Gastroesophageal sphincter (tissue), 3 donors: ENCODE measurements at regions not wholly inside any gene's neighbourhood (a gene's known extent, or its start where the extent isn't known, plus 50 kb on each side); places are given as distances from the start of the nearest gene placed in this dataset.

ENCODE experiments used
- EP300 ChIP-seq: sonication (generic); formaldehyde crosslinking; IDR thresholded peaks from one replicate; pipeline ENCODE4 v1.6.1; 2017; ENCODE audit warnings: antibody characterized with exemption, mild to moderate bottlenecking
- POLR2A ChIP-seq, 2 donors: fragments of 450-650 bp; IDR thresholded peaks; one replicate each; pipeline ENCODE4 v1.6.1; 2017; ENCODE audit warnings: antibody characterized with exemption in 2 of 2, mild to moderate bottlenecking in 2 of 2, moderate library complexity in 1 of 2
- TF ChIP-seq, protein P1 (sequence below), 4 experiments: fragments of 200-600 bp in 2 of 4; fragments of 450-650 bp in 2 of 4; sonication (generic) in 1 of 4; IDR thresholded peaks; one replicate each; pipeline ENCODE4 v1.5.1; 2017 to 2019; ENCODE audit warnings: antibody characterized with exemption in 4 of 4, mild to moderate bottlenecking in 2 of 4, moderate library complexity in 2 of 4

DNA sequence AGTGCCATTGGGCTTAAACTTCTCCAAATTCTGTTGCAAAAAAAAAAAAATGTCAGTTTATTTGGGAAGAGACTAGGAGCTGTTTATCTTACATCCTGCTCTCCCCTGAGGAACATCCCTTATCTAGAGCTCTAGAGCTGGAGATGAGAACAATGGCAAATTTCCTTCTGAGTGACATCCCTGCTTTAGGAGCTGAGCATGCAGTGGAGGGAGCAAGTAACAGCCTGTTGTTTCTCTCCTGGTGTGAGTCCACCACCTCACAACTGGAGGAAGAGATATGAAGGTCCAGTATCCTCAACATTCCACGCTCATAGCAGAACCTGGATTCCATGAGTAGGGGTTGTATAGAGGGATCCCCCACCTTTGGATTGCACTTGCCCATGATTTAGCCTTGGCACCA, 676.4 kb downstream of the PCDH18 start:
- TF ChIP-seq, protein P1, sequence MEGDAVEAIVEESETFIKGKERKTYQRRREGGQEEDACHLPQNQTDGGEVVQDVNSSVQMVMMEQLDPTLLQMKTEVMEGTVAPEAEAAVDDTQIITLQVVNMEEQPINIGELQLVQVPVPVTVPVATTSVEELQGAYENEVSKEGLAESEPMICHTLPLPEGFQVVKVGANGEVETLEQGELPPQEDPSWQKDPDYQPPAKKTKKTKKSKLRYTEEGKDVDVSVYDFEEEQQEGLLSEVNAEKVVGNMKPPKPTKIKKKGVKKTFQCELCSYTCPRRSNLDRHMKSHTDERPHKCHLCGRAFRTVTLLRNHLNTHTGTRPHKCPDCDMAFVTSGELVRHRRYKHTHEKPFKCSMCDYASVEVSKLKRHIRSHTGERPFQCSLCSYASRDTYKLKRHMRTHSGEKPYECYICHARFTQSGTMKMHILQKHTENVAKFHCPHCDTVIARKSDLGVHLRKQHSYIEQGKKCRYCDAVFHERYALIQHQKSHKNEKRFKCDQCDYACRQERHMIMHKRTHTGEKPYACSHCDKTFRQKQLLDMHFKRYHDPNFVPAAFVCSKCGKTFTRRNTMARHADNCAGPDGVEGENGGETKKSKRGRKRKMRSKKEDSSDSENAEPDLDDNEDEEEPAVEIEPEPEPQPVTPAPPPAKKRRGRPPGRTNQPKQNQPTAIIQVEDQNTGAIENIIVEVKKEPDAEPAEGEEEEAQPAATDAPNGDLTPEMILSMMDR (IDR thresholded peaks at IDR 0.05), result no peak
- TF ChIP-seq POLR2A (IDR thresholded peaks at IDR 0.05) (no peak), EP300 (no peak)
